Erythroblast (primary cell): ENCODE measurements at regions not wholly inside any gene's neighbourhood (a gene's known extent, or its start where the extent isn't known, plus 50 kb on each side); places are given as distances from the start of the nearest gene placed in this dataset.
A peak's percentile ranks its signal among the peaks of the same experiment; 100 is the strongest.

Source experiments
- DNase-seq, 2 experiments: peaks; one replicate each; lab custom pipeline; 2025; lab: John Stamatoyannopoulos, UW
- GATA1 ChIP-seq: IDR thresholded peaks from 2 replicates; pipeline ENCODE4 v1.6.1; 2011; ENCODE audit warnings: low read depth, mild to moderate bottlenecking, control low read depth, low read length, moderate library complexity
- POLR2A ChIP-seq: IDR thresholded peaks from 2 replicates; pipeline ENCODE4 v1.6.1; 2011; ENCODE audit warnings: mild to moderate bottlenecking, low read length

- TF ChIP-seq GATA1 = no peak
- TF ChIP-seq POLR2A = no peak
Observed at GRCh38 chr14:55781046-55781445, 201.0 kb downstream of the KTN1 start.

GRCh38 chr14:55782166-55782565, 202.2 kb downstream of the KTN1 start:
- TF ChIP-seq GATA1 = no peak
- no peak for TF ChIP-seq POLR2A
- no peak for DNase-seq

More at GRCh38 chr14:55781046-55781445, 201.0 kb downstream of the KTN1 start:
- DNase-seq = no peak

- DNase-seq = no peak
- TF ChIP-seq POLR2A (no peak), GATA1 (no peak)
Observed at GRCh38 chr14:55789406-55789805, 209.4 kb downstream of the KTN1 start.

- DNase-seq = peak in 1 of 2 experiments; percentile 16
- TF ChIP-seq POLR2A = no peak
- TF ChIP-seq GATA1 = no peak
Observed at GRCh38 chr14:55794655-55795595, 214.9 kb downstream of the KTN1 start.

GRCh38 chr14:55796513-55796912, 216.5 kb downstream of the KTN1 start:
- peak; percentile 58 to 64 for DNase-seq

- no peak for DNase-seq
- TF ChIP-seq POLR2A (no peak), GATA1 (no peak)
Observed at GRCh38 chr14:55798406-55798805, 218.4 kb downstream of the KTN1 start.

GRCh38 chr14:55799508-55800095, 219.6 kb downstream of the KTN1 start:
- no peak for TF ChIP-seq POLR2A
- DNase-seq = peak; percentile 44 to 66

- TF ChIP-seq POLR2A = no peak
- TF ChIP-seq GATA1 = no peak
- no peak for DNase-seq
Observed at GRCh38 chr14:55800156-55800785, 220.3 kb downstream of the KTN1 start.

GRCh38 chr14:55801121-55801520, 221.1 kb downstream of the KTN1 start:
- DNase-seq = no peak
- TF ChIP-seq POLR2A (no peak), GATA1 (no peak)

GRCh38 chr14:55802986-55803872, 223.2 kb downstream of the KTN1 start:
- DNase-seq = peak; percentile 8 to 32
- TF ChIP-seq POLR2A (no peak), GATA1 (no peak)

GRCh38 chr14:55803873-55804553, 224.0 kb downstream of the KTN1 start:
- TF ChIP-seq POLR2A (no peak), GATA1 (no peak)
- no peak for DNase-seq

GRCh38 chr14:55805250-55805649, 225.2 kb downstream of the KTN1 start:
- no peak for DNase-seq
- no peak for TF ChIP-seq POLR2A
- no peak for TF ChIP-seq GATA1

- peak; percentile 68 to 82 for DNase-seq
- no peak for TF ChIP-seq POLR2A
- no peak for TF ChIP-seq GATA1
Observed at GRCh38 chr14:55807053-55807880, 227.3 kb downstream of the KTN1 start.
